Tibial nerve (tissue), 4 donors: ENCODE measurements at regions not wholly inside any gene's neighbourhood (a gene's known extent, or its start where the extent isn't known, plus 50 kb on each side); places are given as distances from the start of the nearest gene placed in this dataset.
"Not testable (repeated sequence)": the region's sequence is repeated elsewhere in the genome, so short reads cannot be mapped to it uniquely, and the experiment has no call there.

Source experiments
- DNase-seq, 2 donors: peaks; one replicate each; pipeline ENCODE4 v3.0.0-alpha.2; 2019; ENCODE audit warnings: low spot score in 2 of 2
- H3K27ac ChIP-seq, 4 donors: fragments of 200-600 bp; sonication (generic) in 3 of 4; one replicate each; pipeline ENCODE4 v1.5.1; 2017 to 2019; ENCODE audit warnings: mild to moderate bottlenecking in 1 of 4
- H3K27me3 ChIP-seq, 2 donors: fragments of 200-600 bp; sonication (generic) in 1 of 2; one replicate each; pipeline versions ENCODE4 v1.5.1 to v1.6.0; 2017 to 2019
- H3K36me3 ChIP-seq, 3 donors: fragments of 200-600 bp; sonication (generic); one replicate each; pipeline ENCODE4 v1.5.1; 2018 to 2019
- H3K4me1 ChIP-seq, 4 donors: fragments of 200-600 bp; sonication (generic) in 3 of 4; one replicate each; pipeline ENCODE4 v1.5.1; 2017 to 2019
- H3K4me3 ChIP-seq, 4 donors: fragments of 200-600 bp; sonication (generic) in 3 of 4; one replicate each; pipeline ENCODE4 v1.5.1; 2017 to 2019; ENCODE audit warnings: mild to moderate bottlenecking in 1 of 4, moderate library complexity in 1 of 4
- H3K9me3 ChIP-seq, 4 donors: fragments of 200-600 bp; sonication (generic) in 3 of 4; one replicate each; pipeline ENCODE4 v1.5.1; 2017 to 2019
- EP300 ChIP-seq, 2 donors: sonication (generic); formaldehyde crosslinking; IDR thresholded peaks; one replicate each; pipeline ENCODE4 v1.6.1; 2017; ENCODE audit warnings: antibody characterized with exemption in 2 of 2, mild to moderate bottlenecking in 1 of 2
- POLR2A ChIP-seq, 2 donors: fragments of 450-650 bp; IDR thresholded peaks; one replicate each; pipeline ENCODE4 v1.6.1; 2017; ENCODE audit warnings: antibody characterized with exemption in 2 of 2, mild to moderate bottlenecking in 2 of 2, moderate library complexity in 2 of 2
- WGBS, 2 donors: methylation state at CpG; one replicate each; pipeline ENCODE4 v1.1.5; 2018; 5-methylcytosine and 5-hydroxymethylcytosine counted together
- TF ChIP-seq, protein P1 (sequence below), 5 experiments: fragments of 200-600 bp in 3 of 5; fragments of 450-650 bp in 2 of 5; sonication (generic) in 3 of 5; IDR thresholded peaks; one replicate each; pipeline ENCODE4 v1.5.1; 2016 to 2019; ENCODE audit warnings: antibody characterized with exemption in 5 of 5, mild to moderate bottlenecking in 3 of 5, moderate library complexity in 2 of 5

DNA sequence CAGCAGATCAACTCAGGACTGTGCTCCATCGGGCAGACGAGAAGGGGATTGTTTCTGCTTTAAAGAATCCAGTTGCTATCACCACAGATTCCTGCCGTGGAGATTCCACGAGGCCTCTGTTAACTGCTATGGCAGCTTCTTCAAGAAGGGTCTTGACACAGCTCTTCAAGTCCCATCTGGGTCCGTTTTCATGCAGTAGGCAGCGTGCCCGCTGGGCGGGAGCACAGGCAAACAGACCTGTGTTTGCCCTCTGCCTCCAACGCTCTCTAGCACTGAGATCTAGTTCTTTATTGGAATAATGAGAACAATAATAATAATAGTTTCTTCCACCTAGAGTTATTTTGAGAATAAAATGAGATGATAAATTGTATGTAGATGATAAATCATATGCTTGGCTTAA is 127.2 kb upstream of the SP8 start:
- Histone ChIP-seq H3K36me3 (no peaks in the 10 kb centered on the region), H3K27ac (no peak overlapping the region), H3K4me1 (no peaks in the 10 kb centered on the region), H3K4me3 (no peak overlapping the region), H3K9me3 (no peaks in the 10 kb centered on the region), H3K27me3 (no peaks in the 10 kb centered on the region)
- 75% methylated on average over 9 of the region's 9 CpGs for WGBS, 2 donors
- TF ChIP-seq, protein P1, sequence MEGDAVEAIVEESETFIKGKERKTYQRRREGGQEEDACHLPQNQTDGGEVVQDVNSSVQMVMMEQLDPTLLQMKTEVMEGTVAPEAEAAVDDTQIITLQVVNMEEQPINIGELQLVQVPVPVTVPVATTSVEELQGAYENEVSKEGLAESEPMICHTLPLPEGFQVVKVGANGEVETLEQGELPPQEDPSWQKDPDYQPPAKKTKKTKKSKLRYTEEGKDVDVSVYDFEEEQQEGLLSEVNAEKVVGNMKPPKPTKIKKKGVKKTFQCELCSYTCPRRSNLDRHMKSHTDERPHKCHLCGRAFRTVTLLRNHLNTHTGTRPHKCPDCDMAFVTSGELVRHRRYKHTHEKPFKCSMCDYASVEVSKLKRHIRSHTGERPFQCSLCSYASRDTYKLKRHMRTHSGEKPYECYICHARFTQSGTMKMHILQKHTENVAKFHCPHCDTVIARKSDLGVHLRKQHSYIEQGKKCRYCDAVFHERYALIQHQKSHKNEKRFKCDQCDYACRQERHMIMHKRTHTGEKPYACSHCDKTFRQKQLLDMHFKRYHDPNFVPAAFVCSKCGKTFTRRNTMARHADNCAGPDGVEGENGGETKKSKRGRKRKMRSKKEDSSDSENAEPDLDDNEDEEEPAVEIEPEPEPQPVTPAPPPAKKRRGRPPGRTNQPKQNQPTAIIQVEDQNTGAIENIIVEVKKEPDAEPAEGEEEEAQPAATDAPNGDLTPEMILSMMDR (IDR thresholded peaks at IDR 0.05) = no peak
- TF ChIP-seq POLR2A (IDR thresholded peaks at IDR 0.05) (no peak), EP300 (IDR thresholded peaks at IDR 0.05) (no peak)
- no peak for DNase-seq

DNA sequence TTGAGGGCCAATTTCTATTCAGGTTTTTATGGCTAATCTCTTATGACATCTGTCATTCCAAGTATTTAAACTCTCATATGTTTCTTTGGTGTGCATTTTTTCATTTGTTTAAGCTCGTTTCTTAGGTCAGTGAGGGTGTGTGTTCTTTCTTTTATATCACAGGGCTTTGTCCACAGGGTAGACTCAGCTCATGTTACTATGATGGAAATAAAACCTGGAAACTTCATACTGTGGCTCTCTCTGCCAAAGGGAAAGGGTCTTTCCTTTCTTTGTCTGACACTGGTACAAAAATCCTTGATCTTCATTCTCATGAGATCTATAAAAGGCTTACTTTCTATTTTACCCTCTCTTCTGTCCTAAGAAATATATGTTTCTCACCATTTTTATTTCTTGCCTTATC is 129.6 kb upstream of the SP8 start:
- Histone ChIP-seq H3K4me3 (no peak overlapping the region), H3K9me3 (no peaks in the 10 kb centered on the region), H3K36me3 (no peaks in the 10 kb centered on the region), H3K4me1 (no peaks in the 10 kb centered on the region), H3K27me3 (no peaks in the 10 kb centered on the region), H3K27ac (no peak overlapping the region)
- TF ChIP-seq EP300 (IDR thresholded peaks at IDR 0.05) (no peak), POLR2A (IDR thresholded peaks at IDR 0.05) (no peak)
- TF ChIP-seq, protein P1 (IDR thresholded peaks at IDR 0.05) = no peak
- 15 to 27% methylated on average over 1 of the region's 1 CpG for WGBS, 2 donors
- no peak for DNase-seq

DNA sequence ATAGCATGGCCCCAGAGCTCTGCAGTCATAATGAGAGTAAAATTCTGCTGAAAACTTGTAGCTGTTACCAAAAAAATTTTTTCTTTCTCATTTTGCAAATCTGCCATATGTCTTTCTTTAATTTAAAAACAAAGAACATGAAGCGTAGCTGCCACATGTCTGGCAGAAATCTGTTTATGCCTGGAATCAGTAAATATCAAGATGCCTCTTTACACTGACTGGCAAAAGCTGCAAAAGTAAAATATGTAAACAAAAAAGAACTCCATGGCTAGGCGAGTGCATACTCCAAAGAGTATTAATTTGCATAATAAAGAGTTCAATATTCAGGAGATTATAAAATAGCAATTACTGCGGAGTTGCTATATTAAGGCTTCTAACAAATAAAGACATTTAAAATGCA is 130.9 kb upstream of the SP8 start:
- 82 to 86% methylated on average over 3 of the region's 3 CpGs for WGBS, 2 donors
- no peaks in the 10 kb centered on the region for H3K27me3 ChIP-seq
- TF ChIP-seq EP300 (IDR thresholded peaks at IDR 0.05) (no peak), POLR2A (IDR thresholded peaks at IDR 0.05) (no peak)
- TF ChIP-seq, protein P1 (IDR thresholded peaks at IDR 0.05) = no peak
- DNase-seq = no peak
- peaks cover 0 to 4% (median 0%) of the 10 kb centered on the region in 4 donors for H3K9me3 ChIP-seq
- H3K27ac ChIP-seq = no peak overlapping the region
- no peaks in the 10 kb centered on the region for H3K36me3 ChIP-seq
- no peak overlapping the region for H3K4me3 ChIP-seq
- H3K4me1 ChIP-seq = no peaks in the 10 kb centered on the region

DNA sequence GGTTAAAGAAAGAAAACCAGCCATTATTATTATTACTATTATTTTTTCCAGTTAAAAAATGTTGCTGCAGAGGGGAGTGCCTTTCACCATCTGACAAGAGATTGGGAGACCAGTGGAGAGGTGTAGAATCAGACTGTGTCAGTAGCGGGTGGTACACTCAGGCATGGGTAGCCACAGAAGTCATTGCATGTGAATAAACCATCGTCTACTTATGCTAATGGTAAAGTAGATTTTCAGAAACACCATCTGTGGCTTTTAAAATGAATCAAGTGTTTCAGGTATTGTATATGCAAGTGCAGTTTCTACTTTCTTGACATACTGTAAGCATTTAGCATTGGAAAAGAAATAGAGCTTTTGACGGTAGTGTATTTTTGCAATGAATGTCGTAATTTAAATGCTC is 131.5 kb upstream of the SP8 start:
- Histone ChIP-seq H3K4me1 (no peaks in the 10 kb centered on the region), H3K9me3 (peaks cover 0 to 5% (median 0%) of the 10 kb centered on the region in 4 donors), H3K36me3 (no peaks in the 10 kb centered on the region), H3K4me3 (no peak overlapping the region), H3K27me3 (no peaks in the 10 kb centered on the region), H3K27ac (no peak overlapping the region)
- no peak for DNase-seq
- no peak for TF ChIP-seq EP300 (IDR thresholded peaks at IDR 0.05)
- TF ChIP-seq POLR2A (IDR thresholded peaks at IDR 0.05) = no peak
- TF ChIP-seq, protein P1 (IDR thresholded peaks at IDR 0.05) = no peak
- 93 to 97% methylated on average over 4 of the region's 4 CpGs for WGBS, 2 donors

DNA sequence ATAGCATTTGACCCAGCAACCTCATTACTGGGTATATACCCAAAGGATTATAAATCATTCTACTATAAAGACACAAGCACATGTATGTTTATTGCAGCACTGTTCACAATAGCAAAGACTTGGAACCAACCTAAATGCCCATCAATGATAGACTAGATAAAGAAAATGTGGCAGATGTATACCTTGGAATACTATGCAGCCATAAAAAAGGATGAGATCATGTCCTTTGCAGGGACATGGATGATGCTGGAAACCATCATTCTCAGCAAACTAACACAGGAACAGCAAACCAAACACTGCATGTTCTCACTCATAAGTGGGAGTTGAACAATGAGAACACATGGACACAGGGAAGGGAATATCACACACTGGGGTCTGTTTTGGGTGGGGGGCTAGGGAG is 140.5 kb upstream of the SP8 start:
- H3K27ac ChIP-seq, H3K27me3 ChIP-seq, H3K4me1 ChIP-seq, H3K36me3 ChIP-seq, DNase-seq, H3K4me3 ChIP-seq: not testable (repeated sequence)
- H3K9me3 ChIP-seq = peaks cover 0 to 16% (median 0%) of the 10 kb centered on the region in 4 donors

DNA sequence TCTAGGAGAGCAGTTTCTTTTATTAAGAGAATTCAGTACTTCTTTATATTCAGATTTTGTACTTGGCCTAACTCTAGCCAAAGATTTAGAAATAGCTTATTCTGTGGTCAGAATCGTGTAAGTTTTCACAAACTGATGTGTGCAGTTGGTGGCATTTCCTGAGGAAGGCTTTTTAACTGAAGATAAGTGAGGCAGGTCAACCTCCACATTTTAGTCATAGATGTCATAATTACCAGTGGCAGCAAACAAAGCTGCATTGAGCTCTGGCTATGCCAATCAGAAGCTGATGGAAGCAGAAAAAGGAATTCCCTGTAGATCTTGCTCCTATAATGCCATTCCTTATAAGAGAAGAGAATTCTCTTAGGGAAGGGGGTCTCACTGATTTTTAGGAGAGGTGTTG is 141.3 kb upstream of the SP8 start:
- Histone ChIP-seq H3K4me1 (no peaks in the 10 kb centered on the region), H3K27ac (no peak overlapping the region), H3K36me3 (no peaks in the 10 kb centered on the region), H3K9me3 (peaks cover 0 to 11% (median 0%) of the 10 kb centered on the region in 4 donors), H3K27me3 (no peaks in the 10 kb centered on the region), H3K4me3 (no peak overlapping the region)
- no peak for TF ChIP-seq EP300 (IDR thresholded peaks at IDR 0.05)
- TF ChIP-seq, protein P1 (IDR thresholded peaks at IDR 0.05) = no peak
- TF ChIP-seq POLR2A (IDR thresholded peaks at IDR 0.05) = no peak
- DNase-seq = no peak
- WGBS, 2 donors = 22 to 32% methylated on average over 1 of the region's 1 CpG
